ENCODE measurements at regions not wholly inside any gene's neighbourhood (a gene's known extent, or its start where the extent isn't known, plus 50 kb on each side); places are given as distances from the start of the nearest gene placed in this dataset.
"Not testable (repeated sequence)": the region's sequence is repeated elsewhere in the genome, so short reads cannot be mapped to it uniquely, and the experiment has no call there.

- no peak overlapping the region for H3K4me3 ChIP-seq (ENCODE audit: low read length)
- DNase-seq (ENCODE audit: low read depth), result no peak
- no peak for TF ChIP-seq CTCF (IDR thresholded peaks at IDR 0.05; ENCODE audit: insufficient read depth, low read depth, low read length, missing control alignments)
These were observed 560.3 kb downstream of the ZWINT start for GRCh38 chr10:55800602-55801352.

GRCh38 chr10:55793024-55793423 lies 568.0 kb downstream of the ZWINT start:
- TF ChIP-seq CTCF (IDR thresholded peaks at IDR 0.05; ENCODE audit: insufficient read depth, low read depth, low read length, missing control alignments), result no peak
- peak; percentile 62 for DNase-seq (ENCODE audit: low read depth)
- H3K4me3 ChIP-seq (ENCODE audit: low read length), result no peak overlapping the region

GRCh38 chr10:55790276-55790675 lies 570.8 kb downstream of the ZWINT start:
- not testable (repeated sequence) for H3K4me3 ChIP-seq (ENCODE audit: low read length); DNase-seq (ENCODE audit: low read depth)

GRCh38 chr10:55786461-55787050 lies 574.5 kb downstream of the ZWINT start:
- H3K4me3 ChIP-seq (ENCODE audit: low read length), result no peak overlapping the region
- no peak for TF ChIP-seq CTCF (IDR thresholded peaks at IDR 0.05; ENCODE audit: insufficient read depth, low read depth, low read length, missing control alignments)
- DNase-seq (ENCODE audit: low read depth), result no peak

GRCh38 chr10:55782181-55782580 lies 578.9 kb downstream of the ZWINT start:
- no peak overlapping the region for H3K4me3 ChIP-seq (ENCODE audit: low read length)
- TF ChIP-seq CTCF (IDR thresholded peaks at IDR 0.05; ENCODE audit: insufficient read depth, low read depth, low read length, missing control alignments), result no peak
- DNase-seq (ENCODE audit: low read depth), result no peak

GRCh38 chr10:55766212-55766611 lies 594.8 kb downstream of the ZWINT start:
- H3K4me3 ChIP-seq (ENCODE audit: low read length), result no peak overlapping the region
- no peak for DNase-seq (ENCODE audit: low read depth)
- TF ChIP-seq CTCF (IDR thresholded peaks at IDR 0.05; ENCODE audit: insufficient read depth, low read depth, low read length, missing control alignments), result no peak

- no peak for TF ChIP-seq CTCF (IDR thresholded peaks at IDR 0.05; ENCODE audit: insufficient read depth, low read depth, low read length, missing control alignments)
- H3K4me3 ChIP-seq (ENCODE audit: low read length), result no peak overlapping the region
These were observed 610.6 kb downstream of the ZWINT start for GRCh38 chr10:55750458-55750857.

More at GRCh38 chr10:55750458-55750857, 610.6 kb downstream of the ZWINT start:
- no peak for DNase-seq (ENCODE audit: low read depth)

All from epithelial cell of esophagus (primary cell).